NB4 (cell line): ENCODE measurements at regions not wholly inside any gene's neighbourhood (a gene's known extent, or its start where the extent isn't known, plus 50 kb on each side); places are given as distances from the start of the nearest gene placed in this dataset.

Experiments used
- MYC ChIP-seq: IDR thresholded peaks from 2 replicates; pipeline ENCODE4 v1.6.1; 2011; ENCODE audit warnings: low read depth, low read length
- TF ChIP-seq, protein P1 (sequence below): IDR thresholded peaks from one replicate; pipeline ENCODE4 v1.5.1; 2012; ENCODE audit warnings: low read depth, low read length

DNA sequence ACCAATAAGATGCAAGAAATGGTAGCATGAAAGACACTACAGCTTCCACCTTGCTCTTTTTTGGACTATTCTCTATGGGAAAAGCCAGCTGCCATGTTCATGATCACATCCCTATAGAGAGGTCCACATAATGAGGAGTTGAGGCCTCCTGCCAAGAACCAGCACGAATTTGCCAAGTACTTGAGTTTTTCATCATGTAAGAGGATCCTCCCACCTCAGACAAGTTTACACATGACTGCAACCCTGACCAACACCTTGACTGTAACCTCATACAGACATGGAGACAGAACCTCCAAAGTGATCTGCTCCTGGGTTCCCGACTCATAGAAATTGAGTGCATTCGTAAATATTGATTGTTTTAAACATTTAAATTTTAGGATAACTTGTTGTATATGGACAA, 135.2 kb upstream of the TSPAN5 start:
- TF ChIP-seq, protein P1, sequence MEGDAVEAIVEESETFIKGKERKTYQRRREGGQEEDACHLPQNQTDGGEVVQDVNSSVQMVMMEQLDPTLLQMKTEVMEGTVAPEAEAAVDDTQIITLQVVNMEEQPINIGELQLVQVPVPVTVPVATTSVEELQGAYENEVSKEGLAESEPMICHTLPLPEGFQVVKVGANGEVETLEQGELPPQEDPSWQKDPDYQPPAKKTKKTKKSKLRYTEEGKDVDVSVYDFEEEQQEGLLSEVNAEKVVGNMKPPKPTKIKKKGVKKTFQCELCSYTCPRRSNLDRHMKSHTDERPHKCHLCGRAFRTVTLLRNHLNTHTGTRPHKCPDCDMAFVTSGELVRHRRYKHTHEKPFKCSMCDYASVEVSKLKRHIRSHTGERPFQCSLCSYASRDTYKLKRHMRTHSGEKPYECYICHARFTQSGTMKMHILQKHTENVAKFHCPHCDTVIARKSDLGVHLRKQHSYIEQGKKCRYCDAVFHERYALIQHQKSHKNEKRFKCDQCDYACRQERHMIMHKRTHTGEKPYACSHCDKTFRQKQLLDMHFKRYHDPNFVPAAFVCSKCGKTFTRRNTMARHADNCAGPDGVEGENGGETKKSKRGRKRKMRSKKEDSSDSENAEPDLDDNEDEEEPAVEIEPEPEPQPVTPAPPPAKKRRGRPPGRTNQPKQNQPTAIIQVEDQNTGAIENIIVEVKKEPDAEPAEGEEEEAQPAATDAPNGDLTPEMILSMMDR, result no peak
- no peak for TF ChIP-seq MYC
